Neural cell (in vitro differentiated cells): ENCODE measurements at regions not wholly inside any gene's neighbourhood (a gene's known extent, or its start where the extent isn't known, plus 50 kb on each side); places are given as distances from the start of the nearest gene placed in this dataset.

Experiments used
- EP300 ChIP-seq: fragments of 450-650 bp; conservative IDR thresholded peaks from 2 replicates; pipeline ENCODE4 v1.6.1; 2014; ENCODE audit warnings: antibody characterized with exemption, mild to moderate bottlenecking, moderate library complexity; ENCODE audit not compliant: poor library complexity, severe bottlenecking
- POLR2AphosphoS5 ChIP-seq: IDR thresholded peaks from 2 replicates; pipeline ENCODE4 v1.6.1; 2012
- TAF1 ChIP-seq: IDR thresholded peaks from 2 replicates; pipeline ENCODE4 v1.6.1; 2012; ENCODE audit warnings: low read depth
- TF ChIP-seq, protein P1 (sequence below): fragments of 450-650 bp; IDR thresholded peaks from 2 replicates; pipeline ENCODE4 v1.5.1; 2014; ENCODE audit warnings: antibody characterized with exemption, mild to moderate bottlenecking, moderate library complexity; ENCODE audit not compliant: poor library complexity, severe bottlenecking

GRCh38 chr11:112831041-112831440 lies 130.2 kb upstream of the NCAM1 start:
- TF ChIP-seq, protein P1, sequence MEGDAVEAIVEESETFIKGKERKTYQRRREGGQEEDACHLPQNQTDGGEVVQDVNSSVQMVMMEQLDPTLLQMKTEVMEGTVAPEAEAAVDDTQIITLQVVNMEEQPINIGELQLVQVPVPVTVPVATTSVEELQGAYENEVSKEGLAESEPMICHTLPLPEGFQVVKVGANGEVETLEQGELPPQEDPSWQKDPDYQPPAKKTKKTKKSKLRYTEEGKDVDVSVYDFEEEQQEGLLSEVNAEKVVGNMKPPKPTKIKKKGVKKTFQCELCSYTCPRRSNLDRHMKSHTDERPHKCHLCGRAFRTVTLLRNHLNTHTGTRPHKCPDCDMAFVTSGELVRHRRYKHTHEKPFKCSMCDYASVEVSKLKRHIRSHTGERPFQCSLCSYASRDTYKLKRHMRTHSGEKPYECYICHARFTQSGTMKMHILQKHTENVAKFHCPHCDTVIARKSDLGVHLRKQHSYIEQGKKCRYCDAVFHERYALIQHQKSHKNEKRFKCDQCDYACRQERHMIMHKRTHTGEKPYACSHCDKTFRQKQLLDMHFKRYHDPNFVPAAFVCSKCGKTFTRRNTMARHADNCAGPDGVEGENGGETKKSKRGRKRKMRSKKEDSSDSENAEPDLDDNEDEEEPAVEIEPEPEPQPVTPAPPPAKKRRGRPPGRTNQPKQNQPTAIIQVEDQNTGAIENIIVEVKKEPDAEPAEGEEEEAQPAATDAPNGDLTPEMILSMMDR = no peak
- no peak for TF ChIP-seq TAF1
- no peak for TF ChIP-seq POLR2AphosphoS5
- no peak for TF ChIP-seq EP300
